IMR-90 (cell line): ENCODE measurements at regions not wholly inside any gene's neighbourhood (a gene's known extent, or its start where the extent isn't known, plus 50 kb on each side); places are given as distances from the start of the nearest gene placed in this dataset.

Experiments
- ATAC-seq: fragments of 200-7000 bp; cut with Tn5 transposase; 2 replicates; pipeline ENCODE4 v1.9.1; 2020; ENCODE audit warnings: low read depth, mild to moderate bottlenecking, moderate library complexity
- BruUV-seq: library from RNA; stranded (reverse); fragments of 400-500 nt; replicated peaks from 2 replicates; lab custom pipeline; 2021; lab: Mats Ljungman, UMichigan
- CTCF ChIA-PET: fragments of 300-600 bp; formaldehyde crosslinking; extraction: SDS; loops from one replicate; lab custom pipeline; 2021; ENCODE audit warnings: antibody characterized with exemption; lab: Yijun Ruan, JAX
- POLR2A ChIA-PET: fragments of 300-600 bp; sonication (Branson Sonifier 250); formaldehyde crosslinking; loops from one replicate; lab custom pipeline; 2022; ENCODE audit warnings: antibody characterized with exemption; ENCODE audit not compliant: unreplicated experiment; lab: Charles Lee
- DNase-seq: peaks from one replicate; pipeline ENCODE4 v3.0.0; 2013
- H2AFZ ChIP-seq: replicated peaks from 2 replicates; pipeline ENCODE3; 2013; ENCODE audit warnings: low read length, mild to moderate bottlenecking; ENCODE audit not compliant: poor library complexity
- H2AK5ac ChIP-seq: 2 replicates; pipeline ENCODE4 v1.6.1; 2013; ENCODE audit warnings: low read depth, low read length, inconsistent platforms
- H2AK9ac ChIP-seq: replicated peaks from 2 replicates; pipeline ENCODE3; 2013; ENCODE audit warnings: mild to moderate bottlenecking, low read depth, low read length, moderate library complexity; ENCODE audit not compliant: poor library complexity
- H2BK120ac ChIP-seq: 2 replicates; pipeline ENCODE4 v1.6.1; 2013; ENCODE audit warnings: low read depth, low read length, inconsistent platforms
- H2BK15ac ChIP-seq: 3 replicates; pipeline ENCODE4 v1.6.1; 2013; ENCODE audit warnings: low read depth, low read length, inconsistent platforms
- H2BK20ac ChIP-seq: 2 replicates; pipeline ENCODE4 v1.6.1; 2013; ENCODE audit warnings: low read depth, mild to moderate bottlenecking, inconsistent platforms, low read length, moderate library complexity
- H2BK5ac ChIP-seq: 2 replicates; pipeline ENCODE4 v1.6.1; 2013; ENCODE audit warnings: mild to moderate bottlenecking, low read depth, low read length, inconsistent platforms; ENCODE audit not compliant: poor library complexity, severe bottlenecking
- H3K14ac ChIP-seq: replicated peaks from 2 replicates; pipeline ENCODE4 v1.6.1; 2013; ENCODE audit warnings: low read depth, low read length, inconsistent platforms
- H3K18ac ChIP-seq: 2 replicates; pipeline ENCODE4 v1.6.1; 2013; ENCODE audit warnings: low read depth, low read length, control low read depth
- H3K23ac ChIP-seq: 2 replicates; pipeline ENCODE4 v1.6.1; 2013; ENCODE audit warnings: low read depth, low read length, inconsistent platforms
- H3K27ac ChIP-seq: 2 replicates; pipeline ENCODE4 v1.5.1; 2013; ENCODE audit warnings: mild to moderate bottlenecking, control low read depth, low read length; ENCODE audit not compliant: insufficient read depth
- H3K27me3 ChIP-seq: 2 replicates; pipeline ENCODE4 v1.6.1; 2013; ENCODE audit warnings: low read length; ENCODE audit not compliant: control insufficient read depth, insufficient read depth
- H3K36me3 ChIP-seq: 2 replicates; pipeline ENCODE4 v1.6.1; 2013; ENCODE audit warnings: low read length, mixed read lengths; ENCODE audit not compliant: control insufficient read depth, insufficient read depth
- H3K4ac ChIP-seq: 2 replicates; pipeline ENCODE4 v1.6.1; 2013; ENCODE audit warnings: low read depth, low read length, inconsistent platforms
- H3K4me1 ChIP-seq: 2 replicates; pipeline ENCODE4 v1.6.1; 2013; ENCODE audit warnings: low read length, mixed read lengths; ENCODE audit not compliant: control insufficient read depth, insufficient read depth
- H3K4me2 ChIP-seq: 2 replicates; pipeline ENCODE4 v1.6.1; 2013; ENCODE audit warnings: low read depth, mild to moderate bottlenecking, control low read depth, low read length, moderate library complexity
- H3K4me3 ChIP-seq: 2 replicates; pipeline ENCODE4 v1.5.1; 2013; ENCODE audit warnings: low read depth, mild to moderate bottlenecking, control low read depth, low read length, moderate library complexity; ENCODE audit not compliant: insufficient read depth
- H3K56ac ChIP-seq: 2 replicates; pipeline ENCODE4 v1.6.1; 2013; ENCODE audit warnings: low read length, inconsistent platforms; ENCODE audit not compliant: insufficient read depth; ENCODE audit errors: extremely low read depth
- H3K79me1 ChIP-seq, 2 experiments: 2 replicates each; pipeline ENCODE4 v1.6.1; 2013; ENCODE audit warnings: low read length in 2 of 2, inconsistent platforms in 1 of 2, low read depth in 1 of 2
- H3K9ac ChIP-seq: 2 replicates; pipeline ENCODE4 v1.6.1; 2013; ENCODE audit warnings: low read depth, low read length, control low read depth
- H3K9me1 ChIP-seq: 2 replicates; pipeline ENCODE4 v1.6.1; 2013; ENCODE audit warnings: low read length, inconsistent platforms; ENCODE audit not compliant: insufficient read depth
- H3K9me3 ChIP-seq: 2 replicates; pipeline ENCODE4 v1.6.1; 2013; ENCODE audit warnings: low read length; ENCODE audit not compliant: control insufficient read depth, insufficient read depth
- H4K20me1 ChIP-seq: 2 replicates; pipeline ENCODE4 v1.6.1; 2013; ENCODE audit warnings: low read length, inconsistent platforms; ENCODE audit not compliant: insufficient read depth
- H4K5ac ChIP-seq: 2 replicates; pipeline ENCODE4 v1.6.1; 2013; ENCODE audit warnings: mild to moderate bottlenecking, low read depth, low read length, control low read depth
- H4K8ac ChIP-seq, 2 experiments: 2 replicates each; pipeline ENCODE4 v1.6.1; 2013; ENCODE audit warnings: low read depth in 2 of 2, low read length in 2 of 2, control low read depth in 1 of 2, inconsistent platforms in 1 of 2
- H4K91ac ChIP-seq: 2 replicates; pipeline ENCODE4 v1.6.1; 2013; ENCODE audit warnings: low read depth, low read length, inconsistent platforms; ENCODE audit not compliant: insufficient read depth
- BHLHE40 ChIP-seq: fragments of 150-350 bp; IDR thresholded peaks from 2 replicates; pipeline ENCODE4 v1.6.1; 2016; ENCODE audit warnings: mild to moderate bottlenecking, low read depth, low read length
- CEBPB ChIP-seq: IDR thresholded peaks from 2 replicates; pipeline ENCODE4 v1.6.1; 2012; ENCODE audit warnings: low read depth, low read length, improper control_type of control experiment
- CHD1 ChIP-seq: IDR thresholded peaks from 2 replicates; pipeline ENCODE4 v1.6.1; 2012; ENCODE audit warnings: low read depth, low read length, improper control_type of control experiment
- CTCF ChIP-seq: conservative IDR thresholded peaks from 2 replicates; pipeline ENCODE4 v1.5.1; 2012; ENCODE audit warnings: mild to moderate bottlenecking, low read depth, low read length, improper control_type of control experiment
- FOS ChIP-seq: fragments of 150-350 bp; IDR thresholded peaks from 2 replicates; pipeline ENCODE4 v1.6.1; 2016; ENCODE audit warnings: low read depth, low read length
- MAFK ChIP-seq: IDR thresholded peaks from 2 replicates; pipeline ENCODE4 v1.6.1; 2012; ENCODE audit warnings: low read depth, low read length, improper control_type of control experiment
- MAZ ChIP-seq: IDR thresholded peaks from 2 replicates; pipeline ENCODE4 v1.6.1; 2012; ENCODE audit warnings: low read depth, mild to moderate bottlenecking, low read length, improper control_type of control experiment, moderate library complexity, borderline replicate concordance
- MXI1 ChIP-seq: IDR thresholded peaks from 2 replicates; pipeline ENCODE4 v1.6.1; 2012; ENCODE audit warnings: low read depth, mild to moderate bottlenecking, low read length, moderate library complexity, borderline replicate concordance
- NFE2L2 ChIP-seq: fragments of 150-350 bp; IDR thresholded peaks from 2 replicates; pipeline ENCODE4 v1.6.1; 2016; ENCODE audit warnings: low read depth, mild to moderate bottlenecking, low read length
- RAD21 ChIP-seq: IDR thresholded peaks from 2 replicates; pipeline ENCODE4 v1.6.1; 2012; ENCODE audit warnings: low read length, improper control_type of control experiment
- RCOR1 ChIP-seq: IDR thresholded peaks from 2 replicates; pipeline ENCODE4 v1.6.1; 2012; ENCODE audit warnings: mild to moderate bottlenecking, low read length, improper control_type of control experiment; ENCODE audit not compliant: insufficient replicate concordance
- RFX5 ChIP-seq: IDR thresholded peaks from 2 replicates; pipeline ENCODE4 v1.8.0; 2012; ENCODE audit warnings: low read depth, mild to moderate bottlenecking, low read length, moderate library complexity
- SMC3 ChIP-seq: fragments of 150-350 bp; IDR thresholded peaks from 2 replicates; pipeline ENCODE4 v1.6.1; 2016; ENCODE audit warnings: low read depth, mild to moderate bottlenecking, antibody characterized with exemption, low read length, moderate library complexity
- USF2 ChIP-seq: fragments of 150-350 bp; IDR thresholded peaks from 2 replicates; pipeline ENCODE4 v1.6.1; 2017; ENCODE audit warnings: mild to moderate bottlenecking, antibody characterized with exemption, low read length, low read depth
- WGBS, 2 experiments: methylation state at CpG; one replicate each; pipeline versions ENCODE4 v1.1.5 to v1.1.7; 2013; ENCODE audit warnings: missing lambda C conversion rate in 2 of 2; ENCODE audit not compliant: insufficient read length in 1 of 2; ENCODE audit errors: extremely low coverage in 2 of 2; 5-methylcytosine and 5-hydroxymethylcytosine counted together
- dilution Hi-C: fragments of 300-500 bp; cut with HindIII; formaldehyde crosslinking; loops from one replicate; pipeline ENCODE4 v1.14.3; 2018; ENCODE audit warnings: low sequenced_read_pairs; ENCODE audit not compliant: unreplicated experiment
- in situ Hi-C: fragments of 300-500 bp; cut with MboI; formaldehyde crosslinking; loops from 3 replicates; pipeline ENCODE4 v1.14.3; 2019; ENCODE audit warnings: low sequenced_read_pairs, inconsistent platforms, mixed read lengths
- intact Hi-C: fragments of 100-400 bp; cut with micrococcal nuclease; formaldehyde crosslinking; loops from 2 replicates; pipeline ENCODE4 v1.10.0; 2022

- H3K79me1 ChIP-seq, result no peaks in the 10 kb centered on the region
- WGBS, 2 experiments, result no CpG with 5 or more reads among the region's 5 CpGs
- dilution Hi-C loops (no loop called here), in situ Hi-C loops (no loop called here), intact Hi-C loops (no loop called here)
- H2AK5ac ChIP-seq, result no peak overlapping the region
- DNase-seq, result no peak
- no peaks in the 10 kb centered on the region for H3K27me3 ChIP-seq
- TF ChIP-seq NFE2L2 (no peak), SMC3 (no peak), MXI1 (no peak), FOS (no peak), MAZ (no peak), BHLHE40 (no peak), MAFK (no peak), CHD1 (no peak), USF2 (no peak), RFX5 (no peak), CEBPB (no peak), RAD21 (no peak), RCOR1 (no peak), CTCF (no peak)
- no peak overlapping the region for H2BK5ac ChIP-seq
- H4K91ac ChIP-seq, result no peak overlapping the region
- no peak overlapping the region for H3K23ac ChIP-seq
- H3K4me1 ChIP-seq, result peaks cover 3% of the 10 kb centered on the region; the same call in 1 of the 2 replicates
- ATAC-seq, result no peak
- H3K9ac ChIP-seq, result no peak overlapping the region
- no peak overlapping the region for H4K8ac ChIP-seq
- peaks cover 2% of the 10 kb centered on the region; the same call in 1 of the 2 replicates for H3K9me3 ChIP-seq
- no peaks in the 10 kb centered on the region for H4K20me1 ChIP-seq
- H3K27ac ChIP-seq, result no peak overlapping the region
- POLR2A ChIA-PET, result no interaction called here
- H3K9me1 ChIP-seq, result no peaks in the 10 kb centered on the region
- H4K5ac ChIP-seq, result no peak overlapping the region; the same call in 1 of the 2 replicates
- H3K4me2 ChIP-seq, result no peak overlapping the region
- H3K4me3 ChIP-seq, result no peak overlapping the region
- no peak overlapping the region for H2BK20ac ChIP-seq
- CTCF ChIA-PET, result no interaction called here
- H3K4ac ChIP-seq, result no peak overlapping the region
- no peak overlapping the region for H2AFZ ChIP-seq
- H3K18ac ChIP-seq, result no peak overlapping the region; the same call in 1 of the 2 replicates
- H2AK9ac ChIP-seq, result no peak overlapping the region
- BruUV-seq, result no TSS peak
- H3K36me3 ChIP-seq, result no peaks in the 10 kb centered on the region
- H2BK15ac ChIP-seq, result no peak overlapping the region
- H2BK120ac ChIP-seq, result no peak overlapping the region
- H3K14ac ChIP-seq, result no peak overlapping the region
- H3K56ac ChIP-seq, result no peak overlapping the region
These were observed 63.3 kb downstream of the RHOU start for GRCh38 chr1:228798548-228798947.
